GM12891 (cell line): ENCODE measurements at regions not wholly inside any gene's neighbourhood (a gene's known extent, or its start where the extent isn't known, plus 50 kb on each side); places are given as distances from the start of the nearest gene placed in this dataset.

Experiments used
- DNase-seq: peaks from one replicate; pipeline ENCODE4 v3.0.0; 2011; ENCODE audit warnings: low spot score; ENCODE audit not compliant: insufficient read length
- FAIRE-seq: peaks from 2 replicates; lab custom pipeline; 2011; peaks lifted over from hg19 to GRCh38; lab: Jason Lieb, UNC
- PAX5 ChIP-seq: IDR thresholded peaks from 2 replicates; pipeline ENCODE4 v1.6.1; 2011; ENCODE audit warnings: low read length, moderate library complexity, mild to moderate bottlenecking; ENCODE audit not compliant: insufficient read depth, severe bottlenecking
- POLR2A ChIP-seq: IDR thresholded peaks from 2 replicates; pipeline ENCODE4 v1.6.1; 2011; ENCODE audit warnings: low read depth, low read length, control low read depth
- POLR2AphosphoS5 ChIP-seq: IDR thresholded peaks from 2 replicates; pipeline ENCODE4 v1.6.1; 2011; ENCODE audit warnings: low read depth, low read length, control low read depth
- POU2F2 ChIP-seq: IDR thresholded peaks from 2 replicates; pipeline ENCODE4 v1.6.1; 2011; ENCODE audit warnings: low read depth, mild to moderate bottlenecking, control low read depth, low read length, moderate library complexity
- SPI1 ChIP-seq: IDR thresholded peaks from 2 replicates; pipeline ENCODE4 v1.6.1; 2011; ENCODE audit warnings: low read depth, low read length, control low read depth
- TAF1 ChIP-seq: IDR thresholded peaks from 2 replicates; pipeline ENCODE4 v1.6.1; 2011; ENCODE audit warnings: low read depth, low read length, control low read depth

GRCh38 chr21:27379354-27379753 lies 412.5 kb upstream of the ADAMTS5 start:
- TF ChIP-seq TAF1 = no peak
- no peak for TF ChIP-seq POLR2A
- TF ChIP-seq PAX5 = no peak
- no peak for TF ChIP-seq SPI1
- no peak for DNase-seq
- FAIRE-seq = no peak

DNA sequence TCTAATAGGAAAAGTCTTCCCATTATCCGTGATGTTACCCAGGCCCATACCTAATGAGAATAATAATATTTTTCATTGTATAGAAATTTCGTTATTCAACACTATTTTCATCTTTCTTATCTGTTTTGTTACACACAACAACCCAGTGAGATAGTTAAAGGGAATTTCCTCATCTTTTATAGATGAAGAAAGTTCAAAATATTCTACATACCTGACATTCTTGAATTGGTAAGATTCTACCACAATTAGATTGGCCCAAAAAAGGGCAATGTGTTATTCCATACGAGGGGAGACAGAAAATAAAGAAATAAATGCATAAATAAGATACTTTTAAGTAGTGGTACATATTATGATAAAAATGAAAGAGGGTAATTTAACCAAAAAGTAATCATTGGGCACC lies 405.5 kb upstream of the ADAMTS5 start:
- FAIRE-seq = no peak
- TF ChIP-seq SPI1 (no peak), PAX5 (no peak), POLR2A (no peak), TAF1 (no peak), POU2F2 (no peak), POLR2AphosphoS5 (no peak)
- no peak for DNase-seq

DNA sequence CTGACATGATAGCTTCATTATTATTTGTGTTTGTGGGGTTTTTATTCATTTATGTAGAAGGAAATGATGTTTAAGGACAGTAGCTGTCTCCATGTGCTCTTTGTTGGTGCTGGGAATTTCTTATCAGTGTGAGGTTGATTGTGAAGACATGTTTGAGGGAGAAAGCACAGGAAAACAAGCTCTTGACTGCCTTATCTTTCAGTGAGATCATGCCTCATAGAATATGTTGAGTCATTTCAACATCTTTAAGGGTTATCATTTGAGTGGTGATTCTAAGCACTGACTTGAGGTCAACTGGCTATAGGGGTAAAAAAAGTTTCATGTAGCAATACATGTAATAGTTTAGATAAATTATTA lies 405.1 kb upstream of the ADAMTS5 start:
- FAIRE-seq (no peak), DNase-seq (no peak)
- TF ChIP-seq POLR2A (no peak), POLR2AphosphoS5 (no peak), POU2F2 (no peak), PAX5 (no peak), TAF1 (no peak), SPI1 (no peak)

DNA sequence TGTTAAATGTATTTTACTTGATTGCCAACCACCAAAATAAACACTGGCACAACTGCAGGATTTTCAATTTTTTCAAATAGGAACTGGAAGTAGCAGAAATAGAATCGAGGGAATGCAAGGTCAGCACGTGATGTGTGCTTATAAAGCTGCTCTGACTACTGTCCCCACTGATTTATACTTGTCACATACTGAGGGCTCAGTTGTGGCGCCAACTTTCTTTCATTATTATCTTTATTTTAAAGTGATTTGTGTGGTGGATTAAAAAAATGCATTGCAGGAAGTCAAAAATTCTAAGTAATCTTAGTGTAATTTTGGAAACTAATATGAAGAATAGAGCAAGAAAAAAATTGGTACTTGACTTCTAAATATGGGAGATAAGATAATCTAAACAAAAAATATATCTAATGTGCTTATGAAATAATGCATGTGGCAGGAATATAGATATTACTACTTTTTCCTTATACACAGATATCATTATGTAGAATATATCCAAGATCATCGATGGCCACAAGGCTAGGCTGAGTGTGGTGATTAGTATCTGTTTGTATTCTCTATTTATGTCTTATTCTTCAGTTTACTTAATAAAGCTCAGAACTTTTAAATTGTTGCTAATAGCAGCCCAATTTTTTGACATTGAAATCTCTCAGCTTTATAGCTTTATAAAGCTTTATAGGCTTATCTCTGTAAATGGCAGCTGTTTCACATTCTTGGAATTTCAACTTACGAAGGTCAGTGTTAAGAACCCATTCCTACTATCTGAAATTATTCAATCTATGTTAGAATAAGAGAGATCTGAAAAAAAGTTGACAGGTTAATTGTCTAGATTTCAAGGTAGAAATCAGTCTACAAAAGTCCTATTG lies 404.5 kb upstream of the ADAMTS5 start:
- no peak for FAIRE-seq
- DNase-seq = no peak
- TF ChIP-seq TAF1 = no peak
- TF ChIP-seq PAX5 = no peak

DNA sequence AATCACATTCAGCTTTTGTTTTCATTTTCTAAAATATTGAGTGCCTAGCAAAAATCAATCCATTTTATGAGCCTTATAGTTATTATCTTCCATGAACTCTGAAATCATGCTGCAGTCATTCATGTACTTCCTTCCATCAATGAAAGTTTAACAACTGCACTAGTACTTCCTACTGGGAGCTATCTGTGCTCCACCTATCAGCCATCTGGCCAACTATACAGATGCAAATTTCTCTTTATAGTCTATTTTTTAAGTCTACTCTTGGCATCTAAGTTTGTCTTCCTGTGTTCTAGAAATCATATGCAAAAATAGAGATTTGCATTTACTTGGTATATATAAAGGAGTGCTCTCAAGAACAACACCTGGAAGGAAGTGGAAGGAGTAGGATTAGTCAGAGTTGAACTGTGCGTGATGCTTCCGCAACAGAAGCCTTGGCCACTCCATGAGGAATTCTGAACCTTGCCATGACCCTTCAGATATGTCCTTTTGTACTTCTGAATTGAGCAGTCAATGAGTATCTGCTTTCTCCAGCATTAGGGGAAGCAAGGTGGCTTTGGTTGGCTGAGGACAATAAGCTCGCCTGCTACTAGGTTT lies 403.2 kb upstream of the ADAMTS5 start:
- DNase-seq (no peak), FAIRE-seq (no peak)
- TF ChIP-seq TAF1 = no peak
- TF ChIP-seq SPI1 = no peak
- TF ChIP-seq POU2F2 = no peak
- TF ChIP-seq POLR2AphosphoS5 = no peak
- TF ChIP-seq POLR2A = no peak

GRCh38 chr21:27369234-27369633 lies 402.3 kb upstream of the ADAMTS5 start:
- no peak for DNase-seq
- no peak for FAIRE-seq
- TF ChIP-seq POLR2A (no peak), SPI1 (no peak), POLR2AphosphoS5 (no peak), PAX5 (no peak), TAF1 (no peak), POU2F2 (no peak)

DNA sequence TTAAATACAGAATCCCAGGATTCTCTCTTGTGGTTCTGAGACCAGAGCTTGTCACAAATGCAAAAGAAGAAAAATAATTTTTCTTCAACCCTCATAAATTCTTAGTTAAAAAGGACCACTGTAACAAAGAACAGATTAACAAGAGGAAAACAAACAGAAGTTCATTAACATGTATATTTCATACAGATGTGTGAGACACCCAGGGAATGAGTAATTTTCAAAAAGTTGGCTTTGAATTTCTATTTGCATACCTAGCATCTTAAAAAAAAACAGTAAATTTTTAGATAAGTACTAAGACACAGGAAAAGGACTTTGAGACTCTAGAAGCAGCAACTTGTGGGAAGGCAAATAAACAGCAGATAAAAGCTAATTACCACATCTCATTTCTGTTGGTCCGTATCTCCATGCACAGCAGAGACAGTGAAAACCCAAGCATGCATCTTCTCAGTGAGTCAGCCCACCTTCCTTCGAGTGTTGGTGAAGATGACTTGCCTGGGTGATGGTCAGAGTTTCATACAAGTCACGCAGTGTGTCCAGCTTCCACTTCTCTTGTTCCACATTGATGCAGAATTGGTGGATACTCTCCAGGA lies 399.9 kb upstream of the ADAMTS5 start:
- no peak for DNase-seq
- TF ChIP-seq PAX5 (no peak), POU2F2 (no peak), POLR2A (no peak), TAF1 (no peak), SPI1 (no peak), POLR2AphosphoS5 (no peak)
- FAIRE-seq = no peak

GRCh38 chr21:27366036-27366435 lies 399.1 kb upstream of the ADAMTS5 start:
- TF ChIP-seq SPI1 = no peak
- no peak for TF ChIP-seq POLR2A
- no peak for TF ChIP-seq PAX5
- TF ChIP-seq TAF1 = no peak
- TF ChIP-seq POLR2AphosphoS5 = no peak
- TF ChIP-seq POU2F2 = no peak
- FAIRE-seq (no peak), DNase-seq (no peak)

DNA sequence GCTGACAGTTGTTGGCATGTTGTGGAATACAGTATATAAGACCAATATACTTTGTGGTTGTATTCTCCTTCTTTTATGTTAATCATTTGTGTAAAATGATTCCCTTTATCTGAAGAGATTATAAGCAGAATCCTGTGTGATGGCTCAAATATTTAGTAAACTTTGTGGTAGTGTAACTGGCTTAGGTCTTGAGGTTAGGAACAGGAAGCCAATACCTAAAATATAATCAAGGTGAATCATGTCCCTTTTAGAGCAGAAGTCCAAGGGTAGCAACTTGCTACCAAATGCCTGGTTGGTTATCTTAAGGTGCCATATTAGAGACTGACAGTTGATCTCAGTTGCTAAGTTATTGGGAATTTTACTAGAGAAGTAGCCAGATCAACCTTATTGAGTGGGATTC lies 398.5 kb upstream of the ADAMTS5 start:
- TF ChIP-seq PAX5 (no peak), POLR2AphosphoS5 (no peak), SPI1 (no peak), POLR2A (no peak), POU2F2 (no peak)
- DNase-seq = no peak
- no peak for FAIRE-seq
